ENCODE measurements at regions not wholly inside any gene's neighbourhood (a gene's known extent, or its start where the extent isn't known, plus 50 kb on each side); places are given as distances from the start of the nearest gene placed in this dataset.
A peak's percentile ranks its signal among the peaks of the same experiment; 100 is the strongest.
"Not testable (repeated sequence)": the region's sequence is repeated elsewhere in the genome, so short reads cannot be mapped to it uniquely, and the experiment has no call there.

DNA sequence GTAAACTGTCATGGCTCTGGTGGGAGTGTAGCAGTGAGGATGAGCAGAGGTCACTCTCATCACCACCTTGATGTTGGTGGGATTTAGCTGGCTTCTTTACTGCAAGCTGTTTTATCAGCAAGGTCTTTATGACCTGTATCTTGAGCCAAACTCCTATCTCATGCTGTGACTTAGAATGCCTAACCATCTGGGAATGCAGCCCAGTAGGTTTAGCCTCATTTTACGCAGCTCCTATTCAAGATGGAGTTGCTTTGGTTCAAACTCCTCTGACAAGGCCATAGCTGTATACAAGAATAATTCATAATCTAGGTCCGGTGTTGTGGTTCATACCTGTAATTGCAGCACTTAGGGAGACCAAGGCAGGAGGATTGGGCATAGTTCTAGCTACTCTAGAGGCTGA is 85.1 kb downstream of the ARRDC3 start:
- Histone ChIP-seq H3K4me1 (no peaks in the 10 kb centered on the region), H3K36me3 (no peaks in the 10 kb centered on the region), H3K27me3 (no peaks in the 10 kb centered on the region), H3K27ac (no peak overlapping the region), H3K9me3 (no peaks in the 10 kb centered on the region), H3K4me3 (no peak overlapping the region)
- TF ChIP-seq, protein P1, sequence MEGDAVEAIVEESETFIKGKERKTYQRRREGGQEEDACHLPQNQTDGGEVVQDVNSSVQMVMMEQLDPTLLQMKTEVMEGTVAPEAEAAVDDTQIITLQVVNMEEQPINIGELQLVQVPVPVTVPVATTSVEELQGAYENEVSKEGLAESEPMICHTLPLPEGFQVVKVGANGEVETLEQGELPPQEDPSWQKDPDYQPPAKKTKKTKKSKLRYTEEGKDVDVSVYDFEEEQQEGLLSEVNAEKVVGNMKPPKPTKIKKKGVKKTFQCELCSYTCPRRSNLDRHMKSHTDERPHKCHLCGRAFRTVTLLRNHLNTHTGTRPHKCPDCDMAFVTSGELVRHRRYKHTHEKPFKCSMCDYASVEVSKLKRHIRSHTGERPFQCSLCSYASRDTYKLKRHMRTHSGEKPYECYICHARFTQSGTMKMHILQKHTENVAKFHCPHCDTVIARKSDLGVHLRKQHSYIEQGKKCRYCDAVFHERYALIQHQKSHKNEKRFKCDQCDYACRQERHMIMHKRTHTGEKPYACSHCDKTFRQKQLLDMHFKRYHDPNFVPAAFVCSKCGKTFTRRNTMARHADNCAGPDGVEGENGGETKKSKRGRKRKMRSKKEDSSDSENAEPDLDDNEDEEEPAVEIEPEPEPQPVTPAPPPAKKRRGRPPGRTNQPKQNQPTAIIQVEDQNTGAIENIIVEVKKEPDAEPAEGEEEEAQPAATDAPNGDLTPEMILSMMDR (IDR thresholded peaks at IDR 0.05): no peak
- no peak for TF ChIP-seq POLR2A (IDR thresholded peaks at IDR 0.05)
- DNase-seq: no peak

DNA sequence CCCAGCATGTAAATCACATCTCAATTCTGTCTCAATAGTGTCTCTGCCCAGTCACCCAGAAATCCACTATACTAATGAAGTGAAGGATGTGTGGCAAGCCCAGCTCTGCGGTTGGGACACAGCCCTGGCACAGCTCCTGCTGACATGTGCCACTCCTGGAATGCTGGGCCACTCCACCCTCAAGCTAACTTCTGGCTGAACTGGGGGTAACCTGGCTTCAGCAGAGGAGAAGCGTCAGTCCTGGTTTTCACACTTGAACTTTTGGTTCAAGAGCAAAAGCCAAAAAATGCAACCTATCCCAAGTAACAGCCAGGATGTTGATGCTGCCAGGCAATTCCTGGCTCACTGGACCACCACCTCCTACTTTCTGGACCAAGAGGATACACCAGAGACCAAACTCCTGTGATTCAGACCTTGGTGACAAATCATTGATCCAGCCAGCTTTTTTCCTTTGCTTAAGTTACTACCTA is 86.4 kb downstream of the ARRDC3 start:
- TF ChIP-seq, protein P1 (IDR thresholded peaks at IDR 0.05): no peak
- no peak for TF ChIP-seq POLR2A (IDR thresholded peaks at IDR 0.05)
- H3K4me3 ChIP-seq: no peak overlapping the region
- peak in 1 of 3 donors; percentile 55 for DNase-seq

DNA sequence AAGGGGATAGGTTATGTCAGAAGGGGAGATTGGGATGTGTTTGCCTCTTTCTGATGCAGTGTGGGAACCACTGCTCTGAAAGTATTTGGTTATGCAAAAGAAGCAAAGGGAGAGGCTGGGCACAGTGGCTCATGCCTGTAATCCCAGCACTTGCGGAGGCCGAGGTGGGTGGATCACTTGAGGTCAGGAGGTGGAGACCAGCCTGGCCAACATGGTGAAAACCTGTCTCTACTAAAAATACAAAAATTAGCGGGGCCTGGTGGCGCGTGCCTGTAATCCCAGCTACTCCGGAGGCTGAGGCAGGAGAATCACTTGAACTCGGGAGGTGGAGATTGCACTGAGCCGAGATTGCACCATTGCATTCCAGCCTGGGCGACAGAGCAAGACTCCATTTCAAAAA is 87.0 kb downstream of the ARRDC3 start:
- H3K4me3 ChIP-seq, DNase-seq, H3K36me3 ChIP-seq, H3K9me3 ChIP-seq, H3K27me3 ChIP-seq, H3K4me1 ChIP-seq, H3K27ac ChIP-seq: not testable (repeated sequence)

More for the DNA sequence above, 86.4 kb downstream of the ARRDC3 start:
- Histone ChIP-seq H3K36me3 (no peaks in the 10 kb centered on the region), H3K27me3 (no peaks in the 10 kb centered on the region), H3K9me3 (no peaks in the 10 kb centered on the region), H3K27ac (no peak overlapping the region), H3K4me1 (no peaks in the 10 kb centered on the region)

DNA sequence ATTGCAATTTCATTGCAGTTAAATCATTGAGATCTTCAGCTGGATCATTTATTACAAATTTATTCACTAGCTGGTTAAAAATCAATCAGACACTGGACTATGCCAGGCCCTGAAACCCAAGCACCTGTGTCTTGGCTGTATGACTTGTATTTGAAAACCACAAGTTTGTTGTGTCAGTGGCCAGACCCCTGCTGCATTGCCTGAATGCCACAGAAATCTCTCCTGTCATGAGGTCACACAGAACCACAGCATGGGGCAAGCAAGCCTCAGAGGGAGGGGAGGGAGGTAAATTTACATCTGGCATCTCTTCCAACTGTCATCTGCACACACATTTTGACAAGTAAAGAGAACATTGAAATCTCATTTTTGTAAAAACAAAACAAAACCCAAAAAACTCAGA is 90.0 kb downstream of the ARRDC3 start:
- Histone ChIP-seq H3K27ac (no peak overlapping the region), H3K4me1 (no peaks in the 10 kb centered on the region), H3K27me3 (no peaks in the 10 kb centered on the region), H3K4me3 (no peak overlapping the region), H3K9me3 (no peaks in the 10 kb centered on the region), H3K36me3 (no peaks in the 10 kb centered on the region)
- no peak for TF ChIP-seq POLR2A (IDR thresholded peaks at IDR 0.05)
- TF ChIP-seq, protein P1 (IDR thresholded peaks at IDR 0.05): no peak
- no peak for DNase-seq

DNA sequence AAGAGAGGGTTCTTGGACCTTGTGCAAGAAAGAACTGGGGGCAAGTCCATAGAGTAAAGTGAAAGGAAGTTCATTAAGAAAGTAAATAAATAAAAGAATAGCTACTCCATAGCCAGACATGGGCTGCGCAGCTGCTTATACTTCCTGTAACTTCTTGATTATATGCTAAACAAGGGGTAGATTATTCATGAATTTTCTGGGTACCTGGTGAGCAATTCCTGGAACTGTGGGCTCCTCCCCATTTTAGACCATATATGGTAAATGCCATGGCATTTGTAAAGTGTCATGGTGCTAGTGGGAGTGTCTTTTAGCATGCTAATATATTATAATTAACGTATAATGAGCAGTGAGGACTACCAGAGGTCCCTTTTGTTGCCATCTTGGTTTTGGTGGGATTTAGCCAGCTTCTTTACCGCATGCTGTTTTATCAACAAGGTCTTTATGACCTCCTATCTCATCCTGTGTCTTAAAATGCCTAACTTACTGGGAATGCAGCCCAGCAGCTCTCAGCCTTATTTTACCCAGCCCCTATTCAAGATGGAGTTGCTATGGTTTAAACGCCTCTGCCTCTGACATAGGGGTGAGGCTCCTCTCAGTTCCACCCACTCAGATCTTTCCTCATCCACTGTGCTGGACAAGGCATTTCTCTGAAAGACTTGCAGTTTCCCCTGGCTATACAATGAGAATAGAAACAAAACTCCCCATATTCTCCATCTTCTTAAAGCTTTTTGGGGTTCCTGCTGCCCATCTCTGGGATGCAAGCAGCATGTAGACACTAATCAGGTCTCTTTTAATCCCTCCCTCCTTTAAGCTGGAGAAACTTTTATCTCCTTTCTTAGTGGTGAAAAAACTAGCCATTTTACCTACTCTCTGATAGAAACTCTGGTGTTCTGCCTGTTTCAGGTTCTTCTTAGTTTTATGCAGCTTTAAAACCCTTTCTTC is 91.2 kb downstream of the ARRDC3 start:
- Histone ChIP-seq H3K27ac (no peak overlapping the region), H3K4me3 (no peak overlapping the region), H3K4me1 (no peaks in the 10 kb centered on the region), H3K9me3 (no peaks in the 10 kb centered on the region), H3K36me3 (no peaks in the 10 kb centered on the region), H3K27me3 (no peaks in the 10 kb centered on the region)
- DNase-seq: no peak
- TF ChIP-seq, protein P1 (IDR thresholded peaks at IDR 0.05): no peak
- TF ChIP-seq POLR2A (IDR thresholded peaks at IDR 0.05): no peak

DNA sequence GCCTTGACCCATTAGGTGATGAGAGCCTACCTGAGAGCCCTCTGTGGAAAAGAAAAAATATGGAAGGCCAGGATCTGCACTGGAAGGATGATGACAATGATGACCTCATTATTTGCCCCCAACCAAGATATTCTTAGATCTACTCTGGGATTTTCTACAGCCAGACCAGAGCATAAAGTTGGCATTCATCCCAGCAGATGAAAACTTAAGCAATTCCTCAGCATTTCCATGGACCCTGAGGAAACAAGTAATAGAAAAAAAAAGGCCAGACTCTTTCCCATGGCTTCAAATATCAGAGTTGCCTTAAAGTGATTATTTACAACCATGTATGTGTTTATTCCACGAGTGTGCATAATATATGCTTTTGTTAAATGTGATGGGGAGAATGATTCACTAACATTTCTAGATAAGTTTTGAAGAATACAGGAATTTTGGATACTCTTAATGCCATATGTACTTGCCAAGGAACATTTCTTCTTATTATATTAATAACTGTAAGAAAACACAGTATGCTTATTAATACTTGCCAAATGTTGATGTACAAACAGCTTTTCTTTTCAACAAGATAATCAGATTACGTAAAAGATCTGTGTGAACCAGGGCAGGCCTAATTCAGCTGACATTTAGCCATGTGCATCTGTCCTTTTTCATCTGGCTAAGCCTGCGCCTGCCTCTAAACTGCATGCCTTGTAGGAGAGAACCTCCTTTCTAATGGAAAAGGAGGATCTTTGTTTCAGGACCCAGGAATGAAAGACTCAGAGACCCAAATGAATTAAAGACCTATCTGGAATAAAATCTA is 94.8 kb downstream of the ARRDC3 start:
- Histone ChIP-seq H3K36me3 (no peaks in the 10 kb centered on the region), H3K27me3 (no peaks in the 10 kb centered on the region), H3K4me1 (no peaks in the 10 kb centered on the region), H3K27ac (peak overlapping the region in 1 of 4 donors; percentile 56), H3K9me3 (no peaks in the 10 kb centered on the region), H3K4me3 (no peak overlapping the region)
- TF ChIP-seq POLR2A (IDR thresholded peaks at IDR 0.05): no peak
- TF ChIP-seq, protein P1 (IDR thresholded peaks at IDR 0.05): no peak
- no peak for DNase-seq

DNA sequence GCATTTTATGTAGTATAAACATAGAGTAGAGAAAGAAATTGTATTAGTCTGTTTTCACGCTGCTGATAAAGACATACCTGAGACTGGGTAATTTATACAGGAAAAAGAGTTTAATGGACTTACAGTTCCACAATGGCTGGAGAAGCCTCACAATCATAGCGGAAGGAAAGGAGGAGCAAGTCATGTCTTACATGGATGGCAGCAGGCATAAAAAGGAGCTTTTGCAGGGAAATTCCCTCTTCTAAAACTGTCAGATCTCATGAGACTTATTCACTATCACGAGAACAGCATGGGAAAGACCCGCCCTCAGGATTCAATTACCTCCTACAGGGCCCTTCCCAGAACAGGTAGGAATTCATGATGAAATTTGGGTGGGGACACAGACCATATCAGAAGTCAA is 98.1 kb downstream of the ARRDC3 start:
- H3K36me3 ChIP-seq, H3K27ac ChIP-seq, H3K4me3 ChIP-seq, DNase-seq, H3K9me3 ChIP-seq, H3K27me3 ChIP-seq, H3K4me1 ChIP-seq: not testable (repeated sequence)
